CD4-positive, alpha-beta T cell treated with Interleukin-21 for 1 hour (primary cell): ENCODE measurements at regions not wholly inside any gene's neighbourhood (a gene's known extent, or its start where the extent isn't known, plus 50 kb on each side); places are given as distances from the start of the nearest gene placed in this dataset.
A peak's percentile ranks its signal among the peaks of the same experiment; 100 is the strongest.

Experiments
- DNase-seq: peaks from one replicate; pipeline ENCODE4 v3.0.0-alpha.2; 2020

DNA sequence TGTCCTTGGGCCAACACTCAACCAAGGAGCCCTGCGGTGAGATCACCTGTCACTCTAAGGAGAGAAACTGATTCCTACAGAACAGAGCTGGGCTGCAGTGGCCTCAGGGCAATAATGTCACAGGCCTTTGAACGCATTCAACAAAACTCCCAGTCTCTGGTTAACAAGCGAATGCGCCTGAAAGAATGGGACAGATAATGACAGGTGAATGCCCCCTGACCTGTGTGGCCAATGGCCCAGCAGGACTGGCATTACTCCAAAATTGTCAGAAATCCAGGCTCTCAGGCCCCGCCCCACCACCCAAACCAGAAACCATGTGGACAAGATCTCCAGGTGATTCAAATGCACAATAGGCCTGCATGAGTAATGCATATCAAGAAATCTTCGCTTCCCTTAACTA is 277.7 kb upstream of the KLF6 start:
- DNase-seq, result no peak

DNA sequence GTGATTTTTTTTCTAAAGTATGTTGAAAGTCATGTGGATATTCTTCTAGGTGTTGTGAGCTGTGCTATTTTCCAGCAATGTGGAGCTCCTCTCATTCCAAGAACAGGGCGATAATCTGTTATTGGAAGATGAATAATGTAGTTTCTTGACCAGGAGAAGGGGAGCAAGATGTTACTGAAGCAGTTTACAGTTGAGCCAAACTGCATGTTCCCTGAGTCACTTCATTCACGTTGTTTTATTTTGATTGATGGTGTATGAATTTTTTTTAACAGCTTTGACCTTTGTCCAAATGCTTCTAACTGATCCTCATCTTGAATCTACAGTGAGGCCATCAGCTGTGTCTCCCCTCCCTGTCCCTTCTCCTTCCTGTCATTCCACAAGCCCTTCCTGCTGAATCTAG is 277.1 kb upstream of the KLF6 start:
- DNase-seq, result no peak

DNA sequence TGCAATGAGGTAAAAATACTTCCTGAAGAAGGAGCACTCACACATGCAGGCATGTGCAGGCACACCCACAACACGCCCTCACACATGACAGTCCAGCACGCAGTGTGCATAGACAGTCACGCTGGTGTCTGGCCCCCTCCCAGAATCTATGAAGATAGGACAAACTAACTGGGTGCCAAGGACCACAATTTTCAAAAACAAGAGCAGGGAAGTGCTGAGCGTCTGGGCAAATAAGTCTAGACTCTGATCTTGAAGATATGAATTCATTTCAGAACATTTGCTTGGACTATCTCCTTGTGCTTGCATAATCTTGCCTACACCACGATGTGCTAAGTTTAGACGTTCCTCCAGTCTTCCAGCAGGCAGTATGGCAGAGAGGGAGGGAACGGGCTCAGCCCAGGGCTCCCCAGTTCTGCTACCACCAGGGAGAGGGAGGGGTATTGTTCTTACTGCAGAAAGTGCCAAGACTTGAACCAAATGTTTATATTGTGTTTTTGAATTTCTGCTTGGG is 276.5 kb upstream of the KLF6 start:
- DNase-seq, result no peak

DNA sequence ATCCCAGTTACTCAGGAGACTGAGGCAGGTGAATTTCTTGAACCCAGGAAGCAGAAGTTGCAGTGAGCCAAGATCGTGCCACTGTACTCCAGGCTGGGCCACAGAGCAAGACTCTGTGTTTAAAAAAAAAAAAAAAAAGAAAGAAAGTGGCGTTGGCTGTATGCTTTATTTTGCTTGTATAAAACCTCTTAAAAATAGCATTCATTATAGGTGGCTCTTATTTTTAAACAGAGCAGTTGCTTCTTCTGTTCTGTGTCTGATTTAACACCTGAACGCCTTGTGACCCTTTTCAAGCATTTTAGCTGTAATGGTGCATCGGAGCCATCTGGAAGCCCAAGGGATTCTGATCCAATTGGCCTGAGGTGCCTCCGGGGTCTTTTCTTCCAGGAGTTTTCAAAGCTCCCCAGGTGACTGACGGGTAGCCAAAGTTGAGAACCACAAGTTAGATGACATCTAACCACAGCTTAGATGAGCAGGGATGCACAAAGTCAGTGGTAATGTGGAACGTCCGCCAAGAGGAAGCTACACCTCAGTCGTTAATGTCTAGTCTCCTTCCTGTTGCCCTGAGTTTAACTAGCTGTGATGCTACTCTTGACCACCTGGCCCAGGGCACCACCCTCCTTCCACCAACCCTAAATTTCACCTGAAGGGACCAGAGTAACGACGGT is 274.6 kb upstream of the KLF6 start:
- DNase-seq, result peak; percentile 51

DNA sequence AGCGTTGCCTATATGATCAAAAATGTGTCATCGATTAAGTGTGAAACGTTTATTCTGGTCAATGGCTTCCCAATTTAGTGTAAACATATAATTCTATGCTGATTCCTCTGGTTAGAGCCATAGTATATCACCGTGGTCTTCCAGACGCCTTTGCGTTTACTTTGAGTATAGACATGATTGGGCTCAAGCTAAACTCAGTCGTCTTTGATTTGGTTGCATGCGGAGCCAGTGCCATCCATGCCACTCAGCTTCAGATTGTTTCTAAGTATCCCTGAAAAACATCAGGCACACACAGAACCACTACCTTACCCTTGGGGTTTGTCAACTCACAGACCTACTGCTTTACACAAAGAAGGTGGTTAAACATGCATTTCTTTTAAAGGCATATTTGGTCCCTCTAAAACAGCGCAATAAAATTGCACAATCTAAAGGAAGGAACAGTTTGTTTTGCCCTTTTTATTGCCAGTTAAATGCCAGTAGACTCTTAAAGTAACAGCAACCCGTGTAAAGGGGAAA is 273.6 kb upstream of the KLF6 start:
- no peak for DNase-seq

DNA sequence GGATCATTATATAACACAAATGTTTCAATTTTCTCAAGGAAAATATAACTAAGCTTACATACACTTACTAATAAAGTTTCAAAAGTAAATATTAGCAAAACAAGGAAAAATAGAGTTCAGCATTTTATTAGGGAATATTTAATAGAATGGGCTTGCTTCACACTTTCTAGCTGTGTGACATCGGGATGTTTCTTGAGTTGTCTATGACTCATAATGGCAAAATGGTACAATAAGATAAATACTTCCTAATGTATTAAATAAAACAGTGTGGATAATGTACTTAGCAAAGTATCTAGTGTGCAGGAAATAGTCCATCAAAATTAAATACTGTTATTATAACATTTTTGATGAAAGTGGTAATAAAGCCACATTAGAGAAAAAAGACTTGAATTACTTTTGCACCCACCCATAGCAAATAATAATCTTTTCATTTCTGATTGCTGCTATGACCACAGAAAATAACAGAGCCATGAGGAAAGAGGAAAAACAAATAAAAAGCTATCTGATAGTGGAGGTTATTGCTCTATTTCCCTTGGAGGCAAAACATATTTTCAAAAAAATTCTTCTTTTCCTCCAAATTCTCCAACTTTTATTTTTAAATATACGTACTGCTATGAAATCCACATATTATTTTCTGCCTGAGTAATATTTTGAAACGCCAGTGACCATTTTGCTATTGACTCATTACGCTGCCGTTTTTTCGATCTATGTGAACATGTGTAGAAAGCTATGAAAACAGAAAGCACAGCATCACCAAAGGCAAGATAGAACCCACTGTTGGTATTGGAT is 272.9 kb upstream of the KLF6 start:
- no peak for DNase-seq

DNA sequence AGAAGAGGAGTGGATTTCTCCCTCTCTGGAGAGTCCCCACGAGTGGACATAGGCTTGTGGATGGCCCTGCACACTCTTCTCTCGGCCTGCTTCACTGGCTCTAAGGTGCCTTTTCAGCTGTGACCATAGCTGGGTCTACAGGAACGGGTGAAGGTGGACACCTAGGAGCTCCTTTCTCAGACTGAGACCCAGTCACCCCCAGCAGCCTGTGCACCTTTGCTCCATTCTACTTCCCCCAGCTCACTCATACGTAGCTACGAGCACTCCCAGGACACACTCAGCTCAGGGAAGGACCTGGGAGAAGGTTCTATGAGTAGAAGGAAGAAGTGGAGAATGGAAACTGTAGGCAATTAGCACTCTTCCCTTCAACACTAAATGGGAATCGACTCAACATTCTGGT is 272.0 kb upstream of the KLF6 start:
- DNase-seq, result no peak

DNA sequence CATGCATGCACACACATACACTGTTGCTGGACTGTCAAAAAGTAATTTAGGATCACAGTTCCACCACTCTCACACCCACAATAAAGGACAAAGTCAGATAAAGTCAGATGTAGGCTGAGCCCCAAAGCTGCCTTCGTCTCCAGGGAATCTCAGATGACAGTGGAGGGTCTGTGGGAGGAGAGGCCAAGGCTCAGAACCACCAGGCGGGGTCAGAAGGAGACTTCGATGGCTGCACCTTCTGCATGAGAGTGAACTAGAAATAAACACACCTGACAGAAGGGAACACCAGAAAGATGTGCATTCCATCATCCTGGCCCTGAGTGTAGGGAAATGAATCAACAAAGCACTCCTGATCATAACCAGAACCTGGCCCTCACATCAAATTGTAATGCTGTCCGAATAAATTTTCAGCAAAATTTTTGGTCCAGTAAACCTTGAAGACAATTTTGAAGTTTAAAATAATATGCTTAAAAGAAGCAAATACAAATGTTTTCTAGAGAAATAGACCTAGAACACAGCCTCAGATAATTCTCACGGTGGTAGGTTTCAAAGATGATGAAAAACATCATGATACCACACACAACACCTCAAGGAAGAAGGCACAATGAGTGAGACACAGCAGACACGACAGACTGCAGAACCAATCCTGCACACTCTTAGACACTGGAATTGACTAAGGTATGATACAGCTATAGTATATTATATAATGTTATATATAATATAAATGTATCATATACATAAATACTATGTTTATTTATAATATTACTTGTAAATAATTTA is 269.8 kb upstream of the KLF6 start:
- no peak for DNase-seq

DNA sequence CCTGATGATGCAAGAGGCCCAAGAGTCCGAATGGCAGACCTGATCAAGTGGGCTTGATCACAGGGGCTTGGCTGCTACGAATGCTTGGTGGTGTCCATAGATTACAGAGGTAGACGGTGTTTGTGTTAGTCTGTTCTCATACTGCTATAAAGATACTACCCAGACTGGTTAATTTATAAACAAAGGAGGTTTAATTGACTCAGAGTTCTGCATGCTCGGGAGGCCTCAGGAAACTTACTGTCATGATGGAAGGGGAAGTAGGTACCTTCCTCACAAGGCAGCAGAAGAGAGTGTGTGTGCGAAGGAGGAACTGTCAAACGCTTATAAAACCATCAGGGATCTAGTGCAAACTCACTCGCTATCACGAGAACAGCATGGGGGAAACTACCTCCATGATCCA is 268.9 kb upstream of the KLF6 start:
- no peak for DNase-seq

DNA sequence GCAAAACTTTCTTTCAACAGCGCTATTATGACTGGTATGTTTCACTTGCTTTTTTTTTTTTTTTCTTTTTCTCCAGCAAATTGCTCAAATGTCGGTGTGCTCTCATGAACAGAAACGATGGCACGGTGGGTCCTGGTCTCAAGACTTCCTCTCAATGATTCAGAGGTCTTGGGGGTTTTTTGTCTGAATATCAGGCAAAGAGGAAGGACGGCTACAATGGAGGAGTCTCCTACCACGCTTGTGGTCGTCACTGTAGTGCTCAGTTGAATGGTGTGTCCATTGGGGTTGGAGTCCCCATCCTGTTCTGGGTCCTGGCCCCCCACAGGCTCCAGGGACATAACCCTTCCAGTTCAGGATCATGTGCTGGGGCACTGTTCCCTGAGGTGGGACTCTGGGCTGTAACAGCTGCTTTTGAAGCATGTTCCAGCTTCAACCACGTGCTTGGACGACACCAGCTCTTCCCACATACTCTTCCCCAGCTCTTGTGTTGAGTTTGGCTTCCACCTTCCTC is 266.7 kb upstream of the KLF6 start:
- DNase-seq, result no peak

DNA sequence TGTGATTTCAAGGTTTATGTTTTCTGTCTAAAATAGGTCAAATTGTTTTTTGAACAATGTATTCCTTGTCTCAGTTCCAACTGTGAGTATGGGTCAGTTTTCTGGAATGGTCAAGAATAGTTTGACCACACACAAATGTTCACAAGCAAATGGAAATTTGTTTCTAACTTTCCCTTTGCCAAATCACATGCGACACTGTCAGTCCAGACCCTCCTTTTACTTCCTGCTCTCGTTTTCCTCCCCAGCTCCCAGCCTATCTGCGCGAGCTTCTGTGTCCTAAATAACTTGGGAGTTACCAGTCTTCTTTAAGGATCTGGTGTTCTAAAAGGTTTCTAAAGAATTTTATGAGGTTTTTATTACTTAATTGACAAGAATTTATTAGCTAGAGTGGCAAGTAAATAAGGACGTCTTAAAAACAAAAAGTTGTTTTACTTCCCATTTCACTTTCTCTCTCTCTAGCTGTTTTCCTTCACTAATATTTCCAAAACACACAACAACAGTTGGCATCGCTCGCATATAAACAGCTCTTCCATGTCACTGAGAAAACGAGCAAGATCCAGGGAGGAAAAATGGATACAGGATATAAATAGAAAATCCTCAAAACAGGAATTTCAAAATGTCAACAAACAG is 266.1 kb upstream of the KLF6 start:
- no peak for DNase-seq

DNA sequence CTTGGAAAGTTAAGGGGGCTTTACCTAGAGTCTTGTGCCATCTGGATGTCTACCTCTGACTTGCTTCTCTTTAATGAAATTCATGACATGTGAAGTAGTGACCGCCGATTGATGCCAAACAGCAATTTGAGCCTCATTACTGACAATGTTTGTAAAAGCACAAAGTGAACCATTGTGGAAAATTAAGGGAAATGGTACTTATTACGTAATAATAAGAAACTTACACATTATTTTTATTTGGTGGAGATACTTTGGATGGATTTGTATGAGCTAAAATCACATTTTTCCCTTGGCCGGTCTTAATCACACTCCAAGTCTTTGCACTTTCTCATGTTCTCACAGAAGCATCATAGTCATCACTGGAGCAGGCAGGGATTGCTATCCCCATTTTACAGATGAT is 265.1 kb upstream of the KLF6 start:
- no peak for DNase-seq

DNA sequence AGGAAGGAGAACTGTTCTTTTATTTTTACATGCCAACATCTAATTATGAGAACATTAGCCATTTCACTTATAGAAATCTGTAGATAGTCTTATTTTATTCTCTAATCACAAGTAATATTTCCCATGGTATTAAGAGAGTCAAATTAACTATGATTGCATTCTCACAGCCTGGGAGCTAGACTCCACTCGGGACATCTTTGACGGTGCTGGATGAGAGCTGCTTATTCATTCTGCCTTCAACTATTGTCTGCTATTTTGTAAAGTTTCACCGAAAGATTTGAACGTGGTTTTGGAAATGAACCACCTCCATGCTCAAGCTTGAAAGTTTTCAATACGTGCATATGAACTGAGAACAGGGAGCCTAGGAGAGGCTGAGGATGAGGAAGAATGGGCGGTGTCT is 264.3 kb upstream of the KLF6 start:
- DNase-seq, result no peak

DNA sequence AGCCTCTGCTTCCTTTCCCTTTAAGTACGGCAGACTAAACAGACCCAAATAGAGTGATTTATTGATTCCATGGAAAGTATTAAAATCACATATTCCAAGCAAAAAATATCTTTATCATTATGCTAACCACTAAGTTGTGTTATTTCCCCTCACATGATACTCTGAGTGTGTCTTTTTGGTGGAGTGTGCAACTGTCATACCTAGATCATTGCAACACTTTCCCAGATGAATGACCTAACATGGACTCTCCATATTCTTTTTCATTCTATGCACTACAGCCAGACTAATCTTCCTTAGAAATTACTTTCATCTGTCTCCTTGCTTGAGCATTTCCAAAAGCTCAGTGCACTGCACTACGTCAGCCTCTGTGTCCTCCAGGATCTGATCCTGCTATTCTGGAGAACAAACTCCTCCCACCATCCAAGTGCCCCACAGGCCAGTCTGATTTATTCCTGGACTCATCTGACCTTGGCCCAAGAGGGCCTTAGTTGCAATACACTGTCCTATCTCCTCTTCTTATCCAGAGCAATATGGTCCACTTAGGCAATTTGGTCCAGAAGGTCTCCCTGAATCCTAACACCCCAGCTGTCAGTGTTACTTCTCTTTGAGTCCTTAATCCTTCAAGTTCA is 263.3 kb upstream of the KLF6 start:
- DNase-seq, result no peak

DNA sequence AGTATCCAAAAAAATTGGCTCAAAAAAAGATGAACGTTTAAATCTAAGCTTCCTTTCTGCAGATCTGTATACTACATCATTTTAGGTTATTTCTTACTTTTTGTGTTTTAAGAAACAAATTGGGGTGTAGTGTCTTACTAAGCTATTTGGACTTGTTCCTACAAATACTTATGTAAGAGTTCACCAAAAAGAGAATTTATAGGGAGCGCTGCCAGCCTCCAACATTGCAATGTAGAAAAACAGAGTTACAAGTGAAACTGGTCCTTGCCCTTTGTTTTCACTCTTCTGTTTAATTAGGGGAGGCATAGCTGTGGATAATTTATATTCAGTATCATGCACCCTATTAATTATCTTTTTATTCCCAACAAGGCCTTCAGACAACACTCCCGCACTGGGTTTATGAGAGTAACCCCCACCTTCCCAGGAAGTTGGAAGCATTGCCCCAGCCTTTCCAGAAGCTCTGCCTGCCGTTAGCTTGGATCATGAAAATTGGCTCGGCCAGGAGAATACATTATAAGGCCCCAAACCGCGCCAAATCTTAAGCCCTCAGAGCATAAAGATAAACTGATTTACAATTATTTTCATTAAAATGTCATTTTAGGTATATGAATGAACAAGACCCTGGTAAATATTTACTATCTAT is 261.8 kb upstream of the KLF6 start:
- DNase-seq, result no peak

DNA sequence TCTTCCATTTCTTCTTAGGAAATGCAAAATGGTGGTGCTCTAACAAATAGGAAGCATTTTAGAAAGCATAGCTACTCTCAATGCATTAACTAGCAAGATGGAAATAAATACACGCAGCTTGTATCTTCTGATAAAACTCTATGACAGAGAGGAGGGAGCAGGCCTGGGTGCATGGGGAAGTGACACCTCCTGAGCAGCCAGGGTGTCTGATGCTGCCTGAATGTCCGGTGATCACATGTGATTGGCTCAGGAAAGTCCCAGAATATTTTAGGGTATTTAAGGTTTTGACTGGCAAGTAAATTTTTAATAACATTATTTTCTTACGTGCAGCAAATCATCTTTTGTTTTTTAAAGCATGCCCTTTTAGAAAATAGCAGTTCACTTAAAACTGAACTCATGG is 261.0 kb upstream of the KLF6 start:
- no peak for DNase-seq

DNA sequence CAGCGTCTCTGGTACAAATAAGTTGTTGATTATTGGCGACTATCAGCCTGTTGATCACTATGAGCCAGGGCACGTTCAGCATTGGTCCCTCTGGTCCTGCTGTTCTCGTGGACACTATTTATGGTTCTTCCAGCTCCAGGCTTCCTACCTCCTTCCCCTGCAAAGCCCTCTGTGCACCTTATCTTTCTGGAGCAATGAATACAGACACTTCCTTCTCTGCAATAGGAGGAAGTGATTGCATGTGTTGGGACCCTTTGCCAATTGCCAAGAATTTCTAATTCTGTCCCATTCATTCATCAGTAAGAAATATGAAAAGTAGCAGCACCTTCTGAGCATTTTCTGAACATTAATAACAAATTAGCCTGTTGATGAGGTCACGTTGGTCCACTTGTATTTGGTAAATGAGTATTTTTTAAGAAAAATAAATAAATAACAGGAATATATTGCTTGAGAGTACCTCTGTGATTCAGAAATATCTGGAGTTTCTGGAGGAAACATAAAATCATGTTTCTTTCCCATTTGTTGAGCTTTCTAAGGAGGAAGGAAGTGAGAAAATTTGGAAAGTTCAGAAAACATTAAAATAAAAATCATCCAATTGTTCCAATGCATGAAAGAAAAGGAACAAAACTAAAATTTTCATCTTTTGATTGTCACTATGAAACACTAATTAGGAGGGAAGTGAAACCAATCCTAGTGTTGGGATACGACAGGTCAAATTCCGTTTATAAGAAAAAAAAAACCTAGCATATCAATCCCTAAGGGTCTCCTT is 259.1 kb upstream of the KLF6 start:
- DNase-seq, result no peak

DNA sequence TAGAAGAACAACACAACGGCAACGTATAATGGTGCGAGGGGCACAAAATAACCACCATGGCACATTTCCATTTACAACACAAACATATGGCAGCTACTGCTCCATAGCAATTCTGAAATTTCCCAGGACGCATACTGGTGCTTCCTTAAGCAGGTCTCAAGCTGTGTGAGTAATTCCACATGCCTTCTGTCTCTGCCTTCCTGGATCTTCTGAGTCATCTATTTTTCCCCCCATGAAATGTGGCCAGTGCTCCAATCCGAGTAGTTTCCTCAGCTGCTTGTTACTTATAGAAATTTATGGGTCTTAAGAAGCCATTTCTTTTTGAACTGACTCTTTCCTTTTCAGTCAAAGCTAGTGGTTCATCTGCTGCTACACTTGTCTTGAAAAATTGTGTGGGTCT is 256.6 kb upstream of the KLF6 start:
- no peak for DNase-seq

DNA sequence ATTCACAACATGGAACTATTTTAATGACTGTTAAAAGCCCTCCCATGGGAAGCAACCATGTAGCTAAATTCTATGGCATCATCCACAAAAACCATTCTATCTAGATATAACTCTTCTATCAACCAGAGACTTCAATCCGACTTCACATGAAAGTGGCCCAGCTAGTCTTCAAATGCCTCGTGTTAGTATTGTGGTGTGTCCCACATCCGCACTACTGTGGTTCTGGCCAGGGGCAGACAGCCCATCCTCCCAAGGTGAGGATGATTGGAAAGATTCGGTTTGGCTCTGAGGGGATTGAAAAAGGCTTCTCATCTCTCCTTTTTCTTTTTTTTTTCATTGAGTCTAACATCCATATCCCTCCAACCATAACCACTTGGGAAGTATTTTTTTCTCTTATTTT is 253.0 kb upstream of the KLF6 start:
- no peak for DNase-seq

DNA sequence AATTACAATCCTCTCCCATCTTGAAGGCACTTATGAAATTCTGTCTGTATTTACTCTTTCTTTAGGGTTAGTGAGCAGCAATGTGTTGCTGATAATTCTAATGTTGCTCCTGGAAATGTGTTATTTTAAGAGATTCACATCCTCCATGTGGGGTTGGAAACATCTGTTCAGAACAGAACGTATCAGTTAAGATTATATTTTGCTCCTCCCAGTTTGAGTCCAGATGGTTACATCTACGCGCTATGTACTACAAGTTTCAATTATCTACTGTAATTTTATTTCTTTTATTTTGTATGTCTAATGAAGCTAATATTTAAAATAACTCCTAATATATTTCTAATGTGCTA is 250.6 kb upstream of the KLF6 start:
- no peak for DNase-seq

DNA sequence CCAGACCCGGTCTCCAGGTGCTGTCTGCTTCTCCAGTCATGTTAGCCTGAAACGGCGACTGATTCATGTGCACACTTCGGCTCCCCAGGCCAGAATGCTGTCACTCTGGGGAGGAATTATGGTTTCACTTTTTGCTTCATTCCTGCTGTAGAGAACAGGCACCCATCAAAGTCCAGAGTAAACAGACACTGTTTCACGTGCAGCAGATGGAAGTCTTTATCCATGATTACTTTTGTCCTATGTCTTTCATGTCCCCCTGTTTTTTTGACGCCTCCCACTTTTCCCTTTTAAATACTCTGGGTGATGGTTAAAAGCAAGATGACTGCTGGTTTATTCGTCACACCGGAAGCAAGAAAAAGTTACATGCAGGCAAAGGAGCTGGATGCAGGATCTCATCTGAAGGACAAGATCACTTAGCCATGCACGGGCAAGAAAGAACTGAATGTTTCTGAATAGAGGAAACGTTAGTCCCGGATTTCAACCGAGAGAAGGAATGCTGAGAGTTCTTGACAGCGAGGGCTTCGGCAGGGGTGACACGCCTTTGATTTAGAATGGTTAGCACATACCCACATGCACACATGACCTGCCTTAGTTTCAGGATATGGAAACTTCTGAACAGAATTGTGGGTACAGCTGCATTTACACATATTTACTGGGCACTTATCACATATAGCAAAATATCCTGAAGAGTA is 250.0 kb upstream of the KLF6 start:
- peak; percentile 27 for DNase-seq
